A549 (cell line): ENCODE measurements at regions not wholly inside any gene's neighbourhood (a gene's known extent, or its start where the extent isn't known, plus 50 kb on each side); places are given as distances from the start of the nearest gene placed in this dataset.

ENCODE experiments used
- ATAC-seq, 2 experiments: fragments of 200-7000 bp in 1 of 2; fragments of >200 bp in 1 of 2; cut with Nextera tagmentation in 1 of 2; cut with Tn5 transposase in 1 of 2; 3 replicates each; pipeline versions ENCODE4 v1.8.0 to v1.9.1; 2018 to 2020; ENCODE audit warnings: mild to moderate bottlenecking in 1 of 2, moderate library complexity in 1 of 2
- CTCF ChIA-PET: fragments of 300-600 bp; sonication (Branson Sonifier 250); formaldehyde crosslinking; extraction: SDS; loops from one replicate; lab custom pipeline; 2021; ENCODE audit warnings: antibody characterized with exemption, inconsistent platforms; lab: Yijun Ruan, JAX
- POLR2A ChIA-PET: fragments of 350-600 bp; formaldehyde crosslinking; extraction: SDS; loops from one replicate; lab custom pipeline; 2021; ENCODE audit warnings: antibody characterized with exemption, inconsistent platforms; lab: Yijun Ruan, JAX
- DNase-seq, 2 experiments: peaks; one replicate each; pipeline versions ENCODE4 v3.0.0 to v3.0.0-alpha.2; 2011 to 2016; ENCODE audit warnings: low read depth in 1 of 2, low spot score in 1 of 2
- FAIRE-seq: peaks from 2 replicates; lab custom pipeline; 2011; peaks lifted over from hg19 to GRCh38; lab: Jason Lieb, UNC
- H3K27ac ChIP-seq, 2 experiments: fragments of >200 bp; sonication (Bioruptor Twin); formaldehyde crosslinking; 3 replicates each; pipeline ENCODE4 v1.5.1; 2016 to 2017
- H3K4me1 ChIP-seq: fragments of >200 bp; sonication (Bioruptor Twin); formaldehyde crosslinking; 3 replicates; pipeline ENCODE4 v1.6.1; 2016
- H3K4me2 ChIP-seq: fragments of >200 bp; sonication (Bioruptor Twin); formaldehyde crosslinking; 3 replicates; pipeline ENCODE4 v1.6.1; 2016
- H3K4me3 ChIP-seq: fragments of >200 bp; sonication (Bioruptor Twin); formaldehyde crosslinking; 3 replicates; pipeline ENCODE4 v1.5.1; 2016
- H3K9me3 ChIP-seq: fragments of >200 bp; sonication (Bioruptor Twin); formaldehyde crosslinking; 3 replicates; pipeline ENCODE4 v1.6.1; 2016
- CBX8 ChIP-seq: fragments of 200-600 bp; sonication (generic); IDR thresholded peaks from 2 replicates; pipeline ENCODE4 v1.6.1; 2016
- CEBPB ChIP-seq, 2 experiments: fragments of >200 bp in 1 of 2; sonication (Bioruptor Twin) in 1 of 2; formaldehyde crosslinking in 1 of 2; IDR thresholded peaks; 2 replicates each; pipeline ENCODE4 v1.6.1; 2012 to 2016
- CHD4 ChIP-seq: fragments of 200-600 bp; sonication (generic); IDR thresholded peaks from 2 replicates; pipeline ENCODE4 v1.6.1; 2016; ENCODE audit warnings: antibody characterized with exemption, mild to moderate bottlenecking, borderline replicate concordance
- CTCF ChIP-seq: fragments of >200 bp; sonication (Bioruptor Twin); formaldehyde crosslinking; IDR thresholded peaks from 3 replicates; pipeline ENCODE4 v1.5.1; 2016
- EHF ChIP-seq: fragments of 250-450 bp; sonication (Bioruptor Pico); IDR thresholded peaks from 2 replicates; pipeline ENCODE4 v1.5.0; 2020; ENCODE audit warnings: mild to moderate bottlenecking
- EHMT2 ChIP-seq: fragments of 200-600 bp; sonication (generic); IDR thresholded peaks from 2 replicates; pipeline ENCODE4 v1.6.1; 2016; ENCODE audit warnings: antibody characterized with exemption, low read depth, mild to moderate bottlenecking, moderate library complexity
- ELK1 ChIP-seq: fragments of 150-350 bp; IDR thresholded peaks from 2 replicates; pipeline ENCODE4 v1.6.1; 2014; ENCODE audit warnings: low read depth, mild to moderate bottlenecking, low read length
- ESRRA ChIP-seq: fragments of 150-350 bp; IDR thresholded peaks from 2 replicates; pipeline ENCODE4 v1.6.1; 2014; ENCODE audit warnings: mild to moderate bottlenecking, low read length, borderline replicate concordance
- HDAC2 ChIP-seq: fragments of 200-600 bp; sonication (generic); IDR thresholded peaks from 2 replicates; pipeline ENCODE4 v1.6.1; 2016
- HES2 ChIP-seq: fragments of >200 bp; sonication (Bioruptor Twin); formaldehyde crosslinking; IDR thresholded peaks from 2 replicates; pipeline ENCODE4 v1.6.1; 2016
- HEYL ChIP-seq: fragments of 250-450 bp; sonication (Bioruptor Pico); IDR thresholded peaks from 2 replicates; pipeline ENCODE4 v1.8.0; 2021; ENCODE audit warnings: mild to moderate bottlenecking, moderate library complexity
- HMGXB4 ChIP-seq: fragments of 250-450 bp; sonication (Bioruptor Pico); IDR thresholded peaks from 2 replicates; pipeline ENCODE4 v1.5.0; 2021; ENCODE audit warnings: mild to moderate bottlenecking, moderate library complexity, borderline replicate concordance
- HOXA7 ChIP-seq: fragments of 250-450 bp; sonication (Bioruptor Pico); IDR thresholded peaks from 2 replicates; pipeline ENCODE4 v1.5.0; 2020; ENCODE audit warnings: mild to moderate bottlenecking, moderate library complexity
- KDM1A ChIP-seq: fragments of 200-600 bp; sonication (generic); IDR thresholded peaks from 2 replicates; pipeline ENCODE4 v1.6.1; 2016; ENCODE audit warnings: low read depth, mild to moderate bottlenecking
- KDM5A ChIP-seq: fragments of 200-600 bp; sonication (generic); IDR thresholded peaks from 2 replicates; pipeline ENCODE4 v1.6.1; 2016; ENCODE audit warnings: antibody characterized with exemption, mild to moderate bottlenecking
- MAFK ChIP-seq: fragments of 450-650 bp; IDR thresholded peaks from 2 replicates; pipeline ENCODE4 v1.6.1; 2014; ENCODE audit not compliant: partially characterized antibody
- MAX ChIP-seq: IDR thresholded peaks from 2 replicates; pipeline ENCODE4 v1.6.1; 2012
- MAZ ChIP-seq: fragments of 150-350 bp; IDR thresholded peaks from 2 replicates; pipeline ENCODE4 v1.6.1; 2014; ENCODE audit warnings: antibody characterized with exemption, low read depth, low read length, borderline replicate concordance
- MYC ChIP-seq: IDR thresholded peaks from 2 replicates; pipeline ENCODE4 v1.6.1; 2012; ENCODE audit warnings: mild to moderate bottlenecking, inconsistent platforms, low read length, improper control_type of control experiment, borderline replicate concordance
- NR3C1 ChIP-seq: fragments of >200 bp; sonication (Bioruptor Twin); formaldehyde crosslinking; IDR thresholded peaks from 3 replicates; pipeline ENCODE4 v1.6.1; 2017
- PHF8 ChIP-seq: fragments of 200-600 bp; sonication (generic); IDR thresholded peaks from 2 replicates; pipeline ENCODE4 v1.6.1; 2016; ENCODE audit warnings: low read depth, mild to moderate bottlenecking, antibody characterized with exemption, moderate library complexity, borderline replicate concordance
- RAD21 ChIP-seq, 2 experiments: fragments of >200 bp in 1 of 2; sonication (Bioruptor Twin) in 1 of 2; formaldehyde crosslinking in 1 of 2; IDR thresholded peaks in 1 of 2; conservative IDR thresholded peaks in 1 of 2; 2 replicates in 1 of 2; 3 replicates in 1 of 2; pipeline ENCODE4 v1.6.1; 2012 to 2018; ENCODE audit warnings: inconsistent platforms in 1 of 2
- RFX5 ChIP-seq: fragments of 450-650 bp; IDR thresholded peaks from 2 replicates; pipeline ENCODE4 v1.7.1; 2014; ENCODE audit warnings: antibody characterized with exemption, mild to moderate bottlenecking, moderate library complexity
- TFCP2L1 ChIP-seq: fragments of 250-450 bp; sonication (Bioruptor Pico); IDR thresholded peaks from 2 replicates; pipeline ENCODE4 v1.5.0; 2021; ENCODE audit warnings: mild to moderate bottlenecking
- TP53 ChIP-seq: fragments of 250-450 bp; sonication (Bioruptor Pico); IDR thresholded peaks from 2 replicates; pipeline ENCODE4 v1.5.0; 2021; ENCODE audit warnings: mild to moderate bottlenecking, moderate library complexity
- USF2 ChIP-seq: fragments of 450-650 bp; IDR thresholded peaks from 2 replicates; pipeline ENCODE4 v1.6.1; 2014; ENCODE audit warnings: antibody characterized with exemption
- ZC3H11A ChIP-seq: fragments of 450-650 bp; IDR thresholded peaks from 2 replicates; pipeline ENCODE4 v1.6.1; 2014; ENCODE audit warnings: antibody characterized with exemption, mild to moderate bottlenecking
- ZFP36 ChIP-seq: fragments of 450-650 bp; IDR thresholded peaks from 2 replicates; pipeline ENCODE4 v1.6.1; 2014; ENCODE audit warnings: borderline replicate concordance; ENCODE audit not compliant: partially characterized antibody
- ZNF302 ChIP-seq: fragments of 250-450 bp; sonication (Bioruptor Pico); IDR thresholded peaks from 2 replicates; pipeline ENCODE4 v1.9.0; 2021; ENCODE audit warnings: inconsistent platforms, mild to moderate bottlenecking, moderate library complexity
- ZSCAN20 ChIP-seq: fragments of 250-450 bp; sonication (Bioruptor Pico); IDR thresholded peaks from 2 replicates; pipeline ENCODE4 v1.8.0; 2022; ENCODE audit warnings: mild to moderate bottlenecking, moderate library complexity
- WGBS: methylation state at CpG from one replicate; pipeline ENCODE4 v1.1.6; 2017; ENCODE audit errors: missing lambda C conversion rate; 5-methylcytosine and 5-hydroxymethylcytosine counted together

- no peak for TF ChIP-seq MYC
- no peak for TF ChIP-seq CBX8
- TF ChIP-seq NR3C1 = no peak
- TF ChIP-seq MAX = no peak
- TF ChIP-seq HOXA7 (CRISPR knock-in tag) = no peak
- no peak for TF ChIP-seq ZNF302
- TF ChIP-seq MAFK = no peak
- TF ChIP-seq TP53 (CRISPR knock-in tag) = no peak
- no peak for TF ChIP-seq ZC3H11A
Measured at GRCh38 chr2:9773903-9774239, 69.4 kb upstream of the TAF1B start (continued).

- ChIA-PET CTCF (interaction anchor here (0.8 to 9.3 kb wide), 5 partner anchors 9 to 274 kb away, joined by 3 to 234 read pairs (median 4); no protein-coding TSS in a partner anchor), POLR2A (no interaction called here)
- FAIRE-seq = no peak
- no peak for TF ChIP-seq MYC
- no peak for TF ChIP-seq HMGXB4 (CRISPR knock-in tag)
- no peak for TF ChIP-seq HES2
- TF ChIP-seq HDAC2 = no peak
- no peak for TF ChIP-seq HEYL (CRISPR knock-in tag)
- TF ChIP-seq KDM1A = no peak
- TF ChIP-seq KDM5A = no peak
- TF ChIP-seq TP53 (CRISPR knock-in tag) = no peak
- Histone ChIP-seq H3K4me3 (no peak overlapping the region), H3K27ac (no peak overlapping the region), H3K9me3 (no peaks in the 10 kb centered on the region), H3K4me2 (no peak overlapping the region), H3K4me1 (peaks cover 18% of the 10 kb centered on the region)
- no peak for ATAC-seq
- 64% methylated on average over 12 of the region's 12 CpGs for WGBS
- DNase-seq = no peak
Measured at GRCh38 chr2:9774266-9774665, 69.0 kb upstream of the TAF1B start.

GRCh38 chr2:9775351-9775750, 67.9 kb upstream of the TAF1B start:
- FAIRE-seq (no peak), DNase-seq (no peak)
- CTCF ChIA-PET = interaction anchor here (1.3 to 9.3 kb wide), 2 partner anchors 22 to 38 kb away, joined by 3 to 234 read pairs; no protein-coding TSS in a partner anchor
- TF ChIP-seq ESRRA (no peak), TFCP2L1 (CRISPR knock-in tag) (no peak), PHF8 (no peak), EHF (CRISPR knock-in tag) (no peak), MAFK (no peak), RAD21 (conservative IDR thresholded peaks at IDR 0.05 in 1 of 2, IDR thresholded peaks at IDR 0.05 in 1 of 2) (no peak), ZFP36 (no peak), CHD4 (no peak), USF2 (no peak), CEBPB (IDR thresholded peaks at IDR 0.05) (no peak), HOXA7 (CRISPR knock-in tag) (no peak), ELK1 (no peak), RFX5 (no peak), CTCF (no peak), MAX (no peak), ZSCAN20 (CRISPR knock-in tag) (no peak), MAZ (no peak), EHMT2 (no peak)

More at GRCh38 chr2:9775351-9775750, 67.9 kb upstream of the TAF1B start:
- WGBS = 72% methylated on average over 9 of the region's 9 CpGs
- H3K4me2 ChIP-seq = no peak overlapping the region
- ATAC-seq = no peak
- POLR2A ChIA-PET = no interaction called here
- no peak overlapping the region for H3K4me3 ChIP-seq
- peaks cover 18% of the 10 kb centered on the region for H3K4me1 ChIP-seq
- H3K9me3 ChIP-seq = no peaks in the 10 kb centered on the region
- no peak overlapping the region for H3K27ac ChIP-seq
